LoVo (cell line): ENCODE measurements at regions not wholly inside any gene's neighbourhood (a gene's known extent, or its start where the extent isn't known, plus 50 kb on each side); places are given as distances from the start of the nearest gene placed in this dataset.
"Not testable (repeated sequence)": the region's sequence is repeated elsewhere in the genome, so short reads cannot be mapped to it uniquely, and the experiment has no call there.

Experiments used
- DNase-seq: peaks from one replicate; pipeline ENCODE4 v3.0.0-alpha.2; 2016; ENCODE audit warnings: low spot score

DNA sequence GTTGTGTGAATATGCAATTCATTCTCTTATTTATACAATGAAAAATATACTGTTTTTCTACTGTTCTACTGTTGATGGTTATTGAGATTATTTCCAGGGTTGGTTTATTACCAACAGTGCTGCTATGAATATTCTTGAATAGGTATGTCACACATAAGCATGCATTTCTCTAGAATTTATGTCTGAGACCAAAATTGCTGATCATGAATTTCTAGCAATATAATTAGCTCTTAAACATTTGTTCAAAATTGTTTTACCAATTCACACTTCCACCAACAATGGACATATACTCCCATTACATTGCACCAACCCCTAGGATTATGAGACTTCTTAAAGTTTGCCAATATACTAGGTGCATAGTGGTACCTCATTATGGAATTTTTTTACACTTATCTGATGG, 164.1 kb upstream of the KCNQ5 start:
- no peak for DNase-seq

DNA sequence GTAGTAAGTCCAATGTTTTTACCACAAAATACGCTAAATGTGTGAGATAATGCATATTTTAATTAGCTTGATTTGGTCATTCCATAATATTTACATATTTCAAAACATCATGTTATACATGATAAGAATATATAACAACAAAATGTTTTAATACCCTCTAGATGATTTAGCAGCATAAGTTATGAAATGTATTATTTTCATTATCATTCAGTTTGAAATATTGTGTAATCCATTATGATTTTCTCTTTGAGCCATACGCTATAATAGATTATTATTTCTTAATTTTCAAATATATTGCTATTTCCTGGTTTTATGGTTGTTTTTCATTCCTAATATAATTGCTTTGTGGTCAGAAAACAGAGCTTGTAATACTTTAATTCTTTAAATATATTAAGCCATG, 163.3 kb upstream of the KCNQ5 start:
- no peak for DNase-seq

DNA sequence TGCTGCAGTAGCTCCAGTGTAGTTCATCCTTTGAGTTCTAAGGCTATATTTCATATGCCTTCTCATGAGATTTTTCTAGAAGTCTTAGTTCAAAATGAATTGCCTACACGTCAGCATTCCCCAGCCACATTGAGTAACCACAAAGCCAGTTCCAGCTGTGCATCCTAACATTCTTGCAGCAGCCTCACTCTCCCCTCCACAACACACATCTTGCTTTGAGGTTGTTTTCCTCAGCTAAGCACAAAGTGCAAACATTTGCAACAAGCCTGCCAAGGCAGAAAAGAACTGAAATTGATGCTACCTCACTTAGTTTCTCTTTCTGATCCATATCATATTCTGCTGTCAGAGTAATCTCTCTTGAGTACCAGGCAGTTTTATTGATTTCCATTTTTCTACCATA, 160.7 kb upstream of the KCNQ5 start:
- no peak for DNase-seq

DNA sequence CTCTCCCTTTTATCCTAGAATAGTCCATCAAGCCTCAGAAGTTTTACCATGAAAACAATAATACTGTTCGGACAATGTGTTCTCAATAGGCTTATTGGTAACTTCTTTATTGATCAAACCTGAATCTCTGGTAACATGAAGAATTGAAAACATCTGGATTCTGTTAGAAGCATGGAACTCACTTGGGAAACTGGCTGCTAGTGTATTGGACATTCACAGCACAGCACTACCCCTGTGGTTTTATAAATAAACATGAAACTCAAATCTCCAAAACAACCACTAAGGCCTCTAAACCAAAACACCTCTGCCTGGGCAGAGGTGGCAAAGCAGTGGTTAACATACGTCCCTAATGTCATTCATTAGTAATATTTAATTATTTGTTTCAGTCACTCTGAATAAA, 157.6 kb upstream of the KCNQ5 start:
- DNase-seq: no peak

DNA sequence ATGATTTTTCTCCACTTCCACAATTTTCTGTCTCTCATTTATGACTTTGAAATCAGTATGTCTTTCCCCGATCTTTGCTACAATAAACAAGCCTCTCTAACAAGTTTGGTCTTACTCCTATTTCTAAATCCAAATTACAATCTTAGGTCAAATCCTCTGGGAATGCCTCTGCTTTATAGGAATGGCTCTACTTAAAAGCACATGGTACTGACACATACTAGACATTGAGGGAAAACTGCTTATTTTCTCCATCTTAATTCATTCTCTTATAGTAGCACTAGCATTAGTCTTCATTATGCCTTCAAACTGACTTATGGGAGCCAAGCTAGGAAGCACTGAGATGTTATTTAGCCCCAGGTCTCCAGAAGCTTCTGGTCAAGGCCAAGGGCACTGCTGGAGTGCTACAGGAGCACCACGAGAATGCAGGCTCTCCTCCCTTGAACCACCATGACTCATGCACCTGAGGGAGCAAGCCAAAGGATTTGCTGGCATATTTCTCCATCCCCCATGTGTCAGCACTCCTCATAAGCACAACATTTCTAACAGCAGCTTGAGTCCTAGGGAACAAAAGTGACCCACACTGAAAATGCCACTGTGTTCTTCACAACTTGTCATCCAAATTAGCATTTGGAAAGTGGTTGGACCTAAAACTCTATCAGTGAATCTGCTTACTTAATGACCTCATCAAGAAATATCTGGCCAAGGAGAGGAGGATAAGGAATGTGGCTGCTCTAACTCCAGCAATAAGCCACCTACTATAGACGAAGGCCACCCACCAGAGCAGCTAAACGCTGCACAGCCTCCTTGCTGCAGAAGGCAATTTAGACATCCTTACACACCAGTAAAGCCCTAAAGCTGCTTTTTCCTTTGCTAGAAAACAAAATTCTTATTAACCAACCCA, 156.8 kb upstream of the KCNQ5 start:
- DNase-seq: peak; percentile 25

DNA sequence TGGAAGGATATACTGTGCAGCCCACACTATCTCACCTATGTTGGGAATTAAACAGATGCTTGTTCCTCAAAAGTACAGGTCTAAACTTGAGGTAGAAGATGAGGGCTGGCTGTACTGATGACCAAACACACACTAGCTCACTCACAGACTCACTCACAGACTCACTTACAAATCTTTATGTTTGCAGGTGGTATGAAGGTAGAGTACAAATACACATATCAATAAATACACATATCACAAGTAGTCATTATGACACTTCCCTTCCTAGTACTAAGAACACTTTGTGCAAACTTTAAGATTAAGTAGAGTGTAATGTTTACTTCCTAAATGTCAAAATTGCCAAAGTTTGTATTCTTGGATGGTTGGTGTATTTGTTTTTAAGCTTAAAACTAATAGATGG, 155.4 kb upstream of the KCNQ5 start:
- DNase-seq: no peak

DNA sequence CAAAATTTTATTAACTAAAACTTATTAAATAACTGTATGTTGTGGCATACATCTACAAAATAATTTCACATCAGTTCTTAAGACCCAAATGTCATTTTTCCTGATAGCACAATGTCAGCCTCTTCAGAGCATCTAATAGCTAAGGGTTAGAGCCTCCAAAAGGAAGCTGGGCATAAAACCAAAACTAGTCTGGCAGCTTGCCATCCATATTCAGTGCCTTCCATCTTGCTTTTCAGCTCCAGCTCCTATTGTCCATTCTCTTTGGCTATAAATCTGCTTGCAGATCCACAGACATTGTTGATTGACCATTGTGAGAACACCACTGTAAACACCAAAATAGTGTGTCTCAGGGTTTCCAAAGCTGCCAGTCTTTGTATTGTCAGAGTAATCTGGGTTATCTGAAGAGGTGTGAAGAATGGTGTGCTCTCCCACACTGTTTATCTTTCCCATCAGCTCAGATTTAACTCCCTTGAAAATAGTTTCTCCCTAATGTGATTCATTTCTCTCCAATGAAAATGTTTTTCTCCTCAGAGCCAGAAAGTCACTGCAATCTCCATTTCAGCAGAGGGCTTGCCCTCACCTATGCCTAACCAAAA, 154.8 kb upstream of the KCNQ5 start:
- no peak for DNase-seq

DNA sequence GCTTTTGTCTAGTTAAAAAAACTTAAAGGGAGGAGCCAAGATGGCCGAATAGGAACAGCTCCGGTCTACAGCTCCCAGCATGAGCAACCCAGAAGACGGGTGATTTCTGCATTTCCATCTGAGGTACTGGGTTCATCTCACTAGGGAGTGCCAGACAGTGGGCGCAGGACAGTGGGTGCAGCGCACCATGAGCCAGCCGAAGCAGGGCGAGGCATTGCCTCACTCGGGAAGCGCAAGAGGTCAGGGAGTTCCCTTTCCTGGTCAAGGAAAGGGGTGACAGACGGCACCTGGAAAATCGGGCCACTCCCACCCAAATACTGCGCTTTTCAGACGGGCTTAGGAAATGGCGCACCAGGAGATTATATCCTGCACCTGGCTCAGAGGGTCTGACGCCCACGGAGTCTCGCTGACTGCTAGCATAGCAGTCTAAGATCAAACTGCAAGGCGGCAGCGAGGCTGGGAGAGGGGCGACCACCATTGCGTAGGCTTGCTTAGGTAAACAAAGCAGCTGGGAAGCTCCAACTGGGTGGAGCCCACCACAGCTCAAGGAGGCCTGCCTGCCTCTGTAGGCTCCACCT, 152.4 kb upstream of the KCNQ5 start:
- DNase-seq: not testable (repeated sequence)

DNA sequence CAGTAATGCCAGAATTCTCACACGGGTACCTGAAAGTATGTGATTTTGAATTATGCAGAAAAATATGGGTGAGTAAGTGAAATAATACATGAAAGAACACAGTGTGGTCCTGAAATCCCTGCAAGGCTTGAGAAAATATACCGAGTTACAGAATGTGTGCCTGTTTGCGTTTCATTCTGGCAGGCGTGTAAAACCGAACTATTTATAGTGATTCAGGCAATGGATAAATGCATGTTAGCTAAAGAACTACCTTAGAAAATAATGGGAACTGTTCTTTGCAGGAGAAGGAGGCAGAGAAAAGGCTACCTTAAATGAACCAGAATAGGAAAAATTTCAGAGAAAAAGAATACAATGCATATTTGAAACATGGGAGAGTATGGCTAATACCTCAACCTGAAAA, 145.8 kb upstream of the KCNQ5 start:
- no peak for DNase-seq

DNA sequence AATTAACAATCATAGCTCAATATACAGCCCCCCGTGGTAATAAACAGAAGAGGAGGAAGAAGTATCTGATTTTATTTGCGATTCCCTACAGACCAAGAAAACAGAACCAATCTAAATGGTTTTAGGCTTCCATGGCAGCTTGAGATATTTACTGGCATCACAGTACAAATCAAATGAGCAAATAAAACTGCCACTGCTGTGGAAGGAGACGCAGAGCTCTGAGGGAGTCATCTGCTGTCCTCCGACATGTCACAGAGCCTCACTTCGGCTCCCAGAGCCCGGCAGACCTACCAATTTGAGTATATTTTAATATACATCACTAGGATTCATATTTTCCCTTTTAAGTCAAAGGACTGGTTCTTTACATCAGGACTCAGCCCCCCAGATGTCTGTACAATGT, 145.2 kb upstream of the KCNQ5 start:
- no peak for DNase-seq

DNA sequence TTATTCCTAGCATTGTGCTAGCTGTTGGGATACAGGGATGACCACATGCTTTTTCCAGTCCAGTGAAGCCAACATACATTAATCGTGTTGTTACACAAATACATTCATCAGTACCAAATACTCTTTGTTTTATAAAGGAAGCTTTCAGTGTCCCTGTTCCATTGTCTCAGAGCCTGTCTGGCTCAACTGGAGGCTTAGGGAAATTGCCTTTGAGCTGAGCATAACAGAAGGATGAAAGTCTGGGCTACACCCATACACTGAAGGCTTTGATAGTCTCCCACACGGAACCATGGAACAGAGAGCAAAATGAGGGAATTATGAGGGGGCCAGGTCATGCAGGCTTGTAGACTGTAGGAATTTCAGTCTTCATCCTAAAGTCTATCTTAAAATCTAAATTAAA, 126.4 kb upstream of the KCNQ5 start:
- no peak for DNase-seq

DNA sequence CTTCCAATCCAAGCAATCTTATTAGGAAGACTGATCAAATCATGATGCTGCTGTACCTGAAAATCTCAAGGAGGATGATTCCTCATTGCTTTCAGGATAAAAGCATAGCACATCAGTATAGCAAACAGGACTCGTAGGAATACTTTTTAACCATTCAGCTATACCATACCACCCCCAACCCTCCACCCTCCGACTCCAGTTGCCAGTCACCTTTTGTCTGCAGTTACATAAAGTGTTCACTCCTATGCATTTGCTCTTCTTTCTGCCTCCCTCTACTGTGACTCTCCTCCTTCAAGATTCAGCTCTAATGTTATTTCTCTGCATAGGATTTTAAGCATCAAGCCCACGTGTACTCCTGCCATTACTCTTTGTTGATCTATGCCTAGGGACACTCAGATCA, 124.7 kb upstream of the KCNQ5 start:
- DNase-seq: no peak

DNA sequence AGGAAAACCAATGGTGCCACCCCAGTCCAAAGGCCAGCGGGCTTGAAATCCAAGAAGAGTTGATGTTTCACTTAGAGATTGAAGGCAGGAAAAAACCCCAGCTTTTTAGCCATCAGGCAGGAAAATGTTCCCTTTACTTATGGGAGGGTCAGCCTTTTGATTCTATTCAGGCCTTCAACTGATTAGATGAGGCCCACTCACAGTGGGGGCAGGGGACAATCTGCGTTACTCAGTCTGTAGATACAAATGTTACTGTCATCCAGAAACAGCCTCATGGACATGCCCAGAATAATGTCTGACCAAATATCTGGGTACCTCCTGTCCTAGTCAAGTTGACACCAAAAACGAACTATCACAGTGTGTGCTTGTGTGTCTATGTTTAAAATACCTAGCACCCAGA, 121.2 kb upstream of the KCNQ5 start:
- no peak for DNase-seq

DNA sequence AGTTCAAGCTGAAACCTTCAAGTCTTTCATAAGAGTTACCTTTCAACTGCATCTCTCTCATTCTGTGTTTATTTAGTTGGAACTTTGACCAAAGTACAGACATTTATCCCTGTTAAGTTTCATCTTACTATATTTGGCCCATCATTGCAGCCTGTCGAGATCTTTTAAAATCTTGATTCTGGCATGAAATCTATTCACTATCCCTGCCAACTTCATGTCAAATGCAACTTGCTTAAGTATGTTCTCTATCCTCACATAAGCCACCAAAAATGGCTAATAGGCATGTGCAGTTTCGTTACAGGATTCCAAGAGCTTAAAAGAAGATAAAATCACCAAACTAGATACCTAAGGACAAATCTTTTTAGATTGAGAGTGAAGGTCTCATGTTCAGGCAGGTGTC, 117.5 kb upstream of the KCNQ5 start:
- DNase-seq: no peak

DNA sequence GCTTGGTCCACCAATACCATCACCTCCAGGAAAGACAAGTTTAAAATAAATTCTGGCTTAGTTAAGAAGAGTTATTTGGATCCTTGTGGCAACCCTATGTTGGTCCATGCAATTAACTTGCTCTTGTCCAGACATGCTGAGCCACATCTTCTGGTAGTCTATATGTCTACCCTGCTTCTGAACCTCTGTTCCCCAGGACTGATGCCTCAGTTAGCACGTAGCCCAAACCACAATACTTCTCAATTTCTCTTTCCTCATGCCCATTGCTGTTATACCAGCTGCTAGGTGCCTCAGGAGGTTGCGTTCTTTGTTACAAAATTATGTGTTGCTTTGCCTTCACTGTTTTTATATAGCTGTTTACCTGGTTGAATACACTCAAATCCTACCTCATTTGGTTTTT, 116.4 kb upstream of the KCNQ5 start:
- DNase-seq: no peak

DNA sequence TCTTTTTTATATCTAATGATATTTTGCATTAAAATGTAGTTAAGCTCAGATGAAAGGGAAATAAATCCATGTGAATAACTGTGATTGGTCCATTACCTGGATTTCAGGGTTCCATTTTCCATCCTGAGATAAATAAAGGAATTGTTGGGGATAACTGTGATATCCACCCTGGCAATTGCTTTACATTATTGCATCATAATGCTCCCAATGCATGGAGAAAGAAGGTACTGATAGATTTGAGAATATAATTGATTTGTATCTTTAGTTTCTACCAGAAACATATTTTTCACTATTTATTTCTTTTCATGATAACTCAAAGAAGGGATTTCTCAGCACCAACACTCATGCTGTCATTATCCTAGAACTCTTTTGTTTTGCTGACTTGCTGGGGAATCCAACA, 102.0 kb upstream of the KCNQ5 start:
- DNase-seq: no peak

DNA sequence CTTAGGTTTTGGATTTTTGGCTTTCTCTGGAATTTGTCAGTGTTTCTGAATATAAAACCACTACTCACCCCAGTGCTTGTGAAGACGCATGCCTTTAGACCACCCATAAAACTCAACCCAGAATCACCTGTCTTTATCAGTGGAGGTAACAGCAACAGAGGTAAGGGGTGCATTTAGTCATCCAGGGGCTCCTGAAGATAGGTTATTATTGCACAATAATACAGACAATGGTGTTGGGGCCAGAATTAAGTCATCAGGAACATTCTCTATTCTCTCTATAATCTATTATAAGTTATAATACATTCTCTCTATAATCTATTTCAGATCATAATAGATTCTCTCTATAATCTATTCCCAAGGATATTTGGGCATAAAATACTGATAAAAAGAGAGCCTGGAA, 100.2 kb upstream of the KCNQ5 start:
- DNase-seq: no peak

DNA sequence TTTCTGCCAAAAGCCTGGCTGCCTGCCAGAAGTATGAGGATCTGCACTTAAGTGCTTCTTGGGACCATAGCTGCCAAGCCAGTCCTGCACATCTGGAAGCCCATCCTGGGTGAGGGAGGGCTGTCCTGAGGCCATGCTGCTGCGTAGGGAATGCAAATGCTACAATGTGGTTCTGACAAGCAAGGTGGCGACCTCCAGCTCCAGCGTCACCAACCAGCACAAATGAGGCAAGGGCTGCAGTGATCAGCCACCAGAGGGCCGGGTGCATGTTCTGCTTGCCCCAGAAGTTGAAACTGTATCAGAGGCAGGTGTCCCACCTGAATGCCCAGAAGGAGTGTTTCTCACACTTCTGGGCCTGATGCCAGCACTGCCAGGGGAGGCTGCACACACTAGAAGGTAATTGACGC, 99.1 kb upstream of the KCNQ5 start:
- DNase-seq: no peak

DNA sequence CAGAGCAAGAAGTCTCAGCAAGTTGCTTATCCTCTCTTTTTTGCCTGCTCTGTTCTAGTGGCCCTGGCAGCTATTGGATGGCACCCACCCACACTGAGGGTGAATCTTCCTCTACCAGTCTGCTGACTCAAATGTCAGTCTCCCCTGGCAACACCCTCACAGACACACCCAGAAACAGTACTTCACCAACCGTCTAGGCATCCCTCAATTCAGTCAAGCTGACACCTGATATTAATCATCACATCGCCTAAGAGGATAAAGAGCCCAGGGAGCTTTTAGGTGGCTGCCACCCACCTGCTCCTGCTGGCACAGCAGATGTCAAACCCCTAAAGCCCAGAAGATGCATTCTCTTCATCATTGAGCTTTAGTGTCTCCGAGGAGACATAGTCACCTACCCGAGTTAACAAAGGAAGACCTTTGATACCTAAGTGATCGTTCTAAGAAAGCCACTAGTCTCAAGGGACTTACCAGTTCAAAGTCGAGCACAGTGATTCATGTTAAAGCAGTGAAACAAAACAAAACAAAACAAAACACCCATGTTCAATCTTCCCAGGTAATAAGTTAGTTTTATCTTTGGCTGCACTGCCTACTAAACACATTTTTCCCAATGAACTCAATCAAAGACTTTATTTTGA, 97.7 kb upstream of the KCNQ5 start:
- DNase-seq: peak; percentile 4

DNA sequence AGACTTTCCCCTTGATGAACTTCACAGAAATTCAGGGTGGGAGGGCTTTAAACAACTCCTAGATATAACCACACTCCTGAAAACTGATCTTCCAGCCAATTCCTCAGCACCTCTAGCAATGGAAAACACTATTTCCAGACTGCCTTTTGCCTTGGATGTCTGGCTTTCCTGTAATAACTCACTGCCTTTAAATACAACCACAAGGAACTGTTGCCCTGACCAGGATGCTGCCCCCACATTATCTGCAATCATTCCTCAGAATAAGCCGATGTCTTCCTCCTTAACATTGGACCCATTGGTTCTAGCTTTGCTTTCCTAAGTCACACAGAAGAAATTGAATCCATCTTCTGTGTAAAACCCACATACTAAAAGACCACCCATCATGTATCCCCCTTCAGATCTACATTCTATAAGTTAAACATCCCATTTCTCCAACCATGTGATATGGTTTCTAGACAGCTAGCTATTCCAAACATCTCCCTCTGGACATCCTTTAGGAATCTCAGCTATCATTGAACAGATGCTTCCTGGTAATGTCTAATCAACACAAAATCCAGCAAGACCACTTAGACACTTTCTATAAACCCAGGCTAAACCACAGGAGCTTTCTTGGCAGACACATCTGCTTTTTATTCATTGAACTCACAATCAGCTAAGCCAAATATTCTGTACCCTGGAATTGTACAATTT, 95.9 kb upstream of the KCNQ5 start:
- no peak for DNase-seq

DNA sequence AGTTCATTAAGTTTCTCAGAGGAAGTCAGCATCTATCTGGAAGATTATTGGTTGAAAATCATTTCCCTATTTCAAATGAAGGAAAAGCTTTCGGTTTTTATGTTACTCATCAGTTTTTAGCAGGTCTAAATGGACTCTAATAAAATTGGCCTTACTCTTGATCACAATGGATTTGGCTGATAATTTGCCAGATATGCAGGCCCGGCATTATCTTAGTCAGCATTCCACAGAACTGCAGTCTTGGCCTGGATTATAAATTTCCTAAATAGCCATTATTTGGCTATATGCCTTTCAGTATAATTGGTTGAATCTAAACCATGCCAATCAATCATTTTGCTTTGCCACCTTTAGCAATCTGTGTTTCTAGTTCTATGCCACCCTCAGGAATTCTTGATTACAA, 91.7 kb upstream of the KCNQ5 start:
- no peak for DNase-seq

DNA sequence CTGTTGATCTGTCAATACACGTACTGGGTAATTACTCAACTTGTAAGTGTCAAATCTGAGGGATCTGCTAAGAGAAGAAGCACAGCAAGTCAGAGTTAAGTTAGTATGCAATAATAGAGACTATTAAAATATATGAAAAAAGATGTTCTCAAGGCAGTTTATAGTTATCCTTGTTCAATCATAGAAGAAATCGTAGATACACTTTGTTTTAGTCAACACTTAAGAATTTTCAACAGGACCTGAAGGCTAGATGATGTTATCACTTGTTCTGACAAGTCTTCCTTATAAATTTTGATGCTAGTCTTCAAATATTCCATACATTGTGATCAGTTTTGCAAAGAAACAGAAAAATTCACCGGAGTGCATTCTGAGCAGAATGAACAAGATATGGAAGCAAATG, 91.1 kb upstream of the KCNQ5 start:
- DNase-seq: no peak

DNA sequence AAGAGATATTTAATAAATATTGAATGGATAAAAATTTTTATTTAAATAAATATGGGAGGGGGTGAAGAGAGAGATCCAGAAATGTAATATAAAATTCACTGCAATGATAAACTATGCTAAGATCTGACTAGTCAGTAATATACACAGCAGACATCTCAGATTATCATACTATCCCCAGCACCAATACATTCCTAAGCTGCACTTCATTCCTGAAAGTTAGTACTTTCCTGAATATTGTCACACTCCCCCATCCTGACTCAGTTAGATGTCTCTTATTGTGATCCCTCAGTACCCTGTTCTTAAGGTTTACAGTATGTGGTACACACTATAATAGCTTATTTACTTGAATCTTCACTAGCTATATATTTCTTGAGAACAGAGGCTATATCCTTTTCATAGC, 88.3 kb upstream of the KCNQ5 start:
- no peak for DNase-seq
